Mesenchymal stem cell (in vitro differentiated cells and primary cell): ENCODE measurements at regions not wholly inside any gene's neighbourhood (a gene's known extent, or its start where the extent isn't known, plus 50 kb on each side); places are given as distances from the start of the nearest gene placed in this dataset.
A peak's percentile ranks its signal among the peaks of the same experiment; 100 is the strongest.
"Not testable (repeated sequence)": the region's sequence is repeated elsewhere in the genome, so short reads cannot be mapped to it uniquely, and the experiment has no call there.

Experiments used
- DNase-seq: peaks from one replicate; pipeline ENCODE4 v3.0.0-alpha.2; 2013
- H2AFZ ChIP-seq: one replicate; pipeline ENCODE4 v1.6.1; 2013; ENCODE audit warnings: low read depth, mild to moderate bottlenecking, control low read depth, inconsistent platforms, low read length, moderate library complexity
- H2AK5ac ChIP-seq: 2 replicates; pipeline ENCODE4 v1.6.1; 2013; ENCODE audit warnings: low read length, moderate library complexity, mild to moderate bottlenecking, inconsistent platforms; ENCODE audit not compliant: severe bottlenecking
- H2BK120ac ChIP-seq: one replicate; pipeline ENCODE4 v1.6.1; 2013; ENCODE audit warnings: low read depth, mild to moderate bottlenecking, inconsistent platforms, low read length, moderate library complexity
- H2BK12ac ChIP-seq, 2 experiments: one replicate each; pipeline ENCODE4 v1.6.1; 2013; ENCODE audit warnings: inconsistent platforms in 2 of 2, low read length in 2 of 2, mild to moderate bottlenecking in 2 of 2, moderate library complexity in 2 of 2, control low read depth in 1 of 2
- H2BK15ac ChIP-seq: one replicate; pipeline ENCODE4 v1.6.1; 2013; ENCODE audit warnings: mild to moderate bottlenecking, low read depth, inconsistent platforms; ENCODE audit not compliant: poor library complexity, severe bottlenecking
- H2BK5ac ChIP-seq: 2 replicates; pipeline ENCODE4 v1.6.1; 2013; ENCODE audit warnings: low read depth, mild to moderate bottlenecking, low read length, control low read depth, inconsistent platforms; ENCODE audit not compliant: poor library complexity, severe bottlenecking
- H3K14ac ChIP-seq, 2 experiments: one replicate each; pipeline ENCODE4 v1.6.1; 2013; ENCODE audit warnings: inconsistent platforms in 2 of 2, low read length in 2 of 2, control low read depth in 1 of 2, mild to moderate bottlenecking in 1 of 2, moderate library complexity in 1 of 2
- H3K18ac ChIP-seq, 2 experiments: one replicate each; pipeline ENCODE4 v1.6.1; 2013; ENCODE audit warnings: inconsistent platforms in 2 of 2, low read length in 2 of 2, control low read depth in 1 of 2, low read depth in 1 of 2, mild to moderate bottlenecking in 1 of 2
- H3K23ac ChIP-seq, 2 experiments: one replicate each; pipeline ENCODE4 v1.6.1; 2013; ENCODE audit warnings: inconsistent platforms in 2 of 2, low read length in 2 of 2, mild to moderate bottlenecking in 2 of 2, moderate library complexity in 2 of 2, control low read depth in 1 of 2
- H3K27ac ChIP-seq: 2 replicates; pipeline ENCODE4 v1.5.1; 2013; ENCODE audit warnings: mild to moderate bottlenecking, moderate library complexity, low read length, control low read depth, inconsistent platforms; ENCODE audit not compliant: poor library complexity, severe bottlenecking
- H3K27me3 ChIP-seq, 2 experiments: 2 replicates each; pipeline versions ENCODE4 v1.6.1 to v1.7.0; 2013; ENCODE audit warnings: low read length in 2 of 2, mild to moderate bottlenecking in 2 of 2, moderate library complexity in 2 of 2, control low read depth in 1 of 2, inconsistent platforms in 1 of 2; ENCODE audit not compliant: control insufficient read depth in 1 of 2, insufficient read depth in 1 of 2
- H3K36me3 ChIP-seq, 2 experiments: 2 replicates each; pipeline versions ENCODE4 v1.6.1 to v1.7.0; 2013; ENCODE audit warnings: low read length in 2 of 2, control low read depth in 1 of 2, inconsistent platforms in 1 of 2, low read depth in 1 of 2, mild to moderate bottlenecking in 1 of 2; ENCODE audit not compliant: insufficient read depth in 2 of 2, control insufficient read depth in 1 of 2
- H3K4ac ChIP-seq, 2 experiments: one replicate each; pipeline ENCODE4 v1.6.1; 2013; ENCODE audit warnings: inconsistent platforms in 2 of 2, low read length in 2 of 2, mild to moderate bottlenecking in 2 of 2, moderate library complexity in 2 of 2, control low read depth in 1 of 2, low read depth in 1 of 2
- H3K4me1 ChIP-seq: 2 replicates; pipeline ENCODE4 v1.6.1; 2013; ENCODE audit warnings: low read depth, low read length, control low read depth; ENCODE audit not compliant: control insufficient read depth, insufficient read depth
- H3K4me2 ChIP-seq: 2 replicates; pipeline ENCODE4 v1.6.1; 2013; ENCODE audit warnings: low read length, mild to moderate bottlenecking, inconsistent platforms; ENCODE audit not compliant: poor library complexity, severe bottlenecking
- H3K4me3 ChIP-seq, 2 experiments: 2 replicates each; pipeline versions ENCODE4 v1.5.1 to v1.7.0; 2013; ENCODE audit warnings: low read length in 2 of 2, mild to moderate bottlenecking in 2 of 2, control low read depth in 1 of 2, low read depth in 1 of 2; ENCODE audit not compliant: insufficient read depth in 1 of 2
- H3K79me1 ChIP-seq: replicated peaks from 2 replicates; pipeline ENCODE4 v1.6.1; 2013; ENCODE audit warnings: mild to moderate bottlenecking, control low read depth, low read length, inconsistent platforms; ENCODE audit not compliant: poor library complexity, severe bottlenecking
- H3K9ac ChIP-seq: 2 replicates; pipeline ENCODE4 v1.7.0; 2013; ENCODE audit warnings: mild to moderate bottlenecking, low read length, moderate library complexity
- H3K9me3 ChIP-seq: 2 replicates; pipeline ENCODE4 v1.7.0; 2013; ENCODE audit warnings: mild to moderate bottlenecking, low read length; ENCODE audit not compliant: control insufficient read depth
- H4K8ac ChIP-seq: one replicate; pipeline ENCODE4 v1.6.1; 2013; ENCODE audit warnings: inconsistent platforms, mild to moderate bottlenecking, low read length, moderate library complexity
- H4K91ac ChIP-seq: one replicate; pipeline ENCODE4 v1.6.1; 2013; ENCODE audit warnings: mild to moderate bottlenecking, low read length, inconsistent platforms
- WGBS: methylation state at CpG from one replicate; pipeline ENCODE4 v1.1.7; 2013; ENCODE audit warnings: mixed read lengths; 5-methylcytosine and 5-hydroxymethylcytosine counted together

DNA sequence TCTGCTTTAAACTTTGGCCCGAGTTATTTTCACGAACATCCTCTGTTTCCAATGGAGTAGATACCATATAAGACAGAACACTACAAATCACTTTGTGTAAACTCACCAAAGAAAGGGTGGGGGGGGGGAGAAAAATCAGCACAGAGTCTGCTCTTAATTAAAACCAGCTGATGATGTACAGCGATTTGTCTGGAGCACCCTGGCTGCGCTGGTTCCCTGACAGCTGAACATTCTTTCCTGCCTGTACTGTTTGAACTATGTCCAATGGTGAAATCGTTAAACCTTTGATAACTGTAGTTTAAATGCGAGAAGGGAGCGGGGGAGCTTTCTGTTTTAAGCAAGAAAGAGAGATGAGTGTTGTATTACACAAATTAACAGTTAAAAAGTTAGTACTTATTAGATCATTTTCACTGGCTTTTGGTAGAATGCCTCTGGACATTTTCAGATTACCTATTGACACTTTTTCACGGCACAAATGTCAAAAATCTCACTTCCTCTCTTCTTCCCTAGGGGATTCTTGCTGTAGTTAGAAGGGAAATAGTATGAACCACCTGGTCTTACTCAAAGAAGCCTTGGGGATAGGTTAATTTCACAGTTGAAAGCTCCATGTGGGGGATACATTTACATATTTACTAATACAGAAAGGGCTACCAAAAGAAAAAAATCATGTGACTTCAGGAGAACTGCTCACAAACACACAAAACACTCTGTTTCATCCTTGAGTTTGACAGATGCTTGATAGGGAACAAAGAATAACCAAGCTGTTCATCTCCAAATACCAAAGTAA lies 140.2 kb upstream of the RUNX1 start:
- H3K36me3 ChIP-seq = no peaks in the 10 kb centered on the region
- no peak overlapping the region for H3K27ac ChIP-seq
- no peaks in the 10 kb centered on the region for H3K79me1 ChIP-seq
- H3K27me3 ChIP-seq = no peaks in the 10 kb centered on the region
- peak; percentile 49 for DNase-seq
- peak overlapping the region; percentile 72 for H3K9ac ChIP-seq
- H2AK5ac ChIP-seq = no peak overlapping the region
- no peak overlapping the region for H4K91ac ChIP-seq
- H2BK12ac ChIP-seq = no peak overlapping the region
- no peak overlapping the region for H3K18ac ChIP-seq
- 52% methylated on average over 3 of the region's 8 CpGs for WGBS
- peak overlapping the region in 1 of 2 experiments; percentile 43 for H3K4me3 ChIP-seq
- H3K9me3 ChIP-seq = no peaks in the 10 kb centered on the region
- H3K23ac ChIP-seq = no peak overlapping the region
- H4K8ac ChIP-seq = no peak overlapping the region
- H2BK5ac ChIP-seq = no peak overlapping the region
- H3K4me2 ChIP-seq = no peak overlapping the region
- H2BK120ac ChIP-seq = no peak overlapping the region
- no peak overlapping the region for H2BK15ac ChIP-seq
- peaks cover 3% of the 10 kb centered on the region for H3K4me1 ChIP-seq
- H2AFZ ChIP-seq = no peak overlapping the region
- no peak overlapping the region for H3K14ac ChIP-seq
- H3K4ac ChIP-seq = no peak overlapping the region

DNA sequence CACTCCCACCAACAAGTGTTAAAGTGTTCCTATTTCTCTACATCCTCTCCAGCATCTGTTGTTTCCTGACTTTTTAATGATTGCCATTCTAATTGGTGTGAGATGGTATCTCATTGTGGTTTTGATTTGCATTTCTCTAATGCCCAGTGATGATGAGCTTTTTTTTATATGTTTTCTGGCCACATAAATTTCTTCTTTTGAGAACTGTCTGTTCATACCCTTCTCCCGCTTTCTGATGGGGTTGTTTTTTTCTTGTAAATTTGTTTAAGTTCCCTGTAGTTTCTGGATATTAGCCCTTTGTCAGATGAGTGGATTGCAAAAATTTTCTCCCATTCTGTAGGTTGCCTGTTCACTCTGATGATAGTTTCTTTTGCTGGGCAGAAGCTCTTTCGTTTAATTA lies 134.3 kb upstream of the RUNX1 start:
- not testable (repeated sequence) for DNase-seq, H4K8ac ChIP-seq, H3K4ac ChIP-seq, H4K91ac ChIP-seq, H3K14ac ChIP-seq, H2BK5ac ChIP-seq, H3K27ac ChIP-seq, H3K23ac ChIP-seq, H2BK12ac ChIP-seq, H3K79me1 ChIP-seq, H3K4me3 ChIP-seq, H2BK15ac ChIP-seq, H3K4me2 ChIP-seq, H3K18ac ChIP-seq, H3K4me1 ChIP-seq, H2AFZ ChIP-seq, H2AK5ac ChIP-seq, H3K9me3 ChIP-seq, H3K36me3 ChIP-seq, H3K27me3 ChIP-seq, H2BK120ac ChIP-seq, H3K9ac ChIP-seq
- 75% methylated on average over 2 of the region's 2 CpGs for WGBS

- Histone ChIP-seq H3K27ac (no peak overlapping the region), H2BK15ac (no peak overlapping the region), H4K91ac (no peak overlapping the region), H2AK5ac (no peak overlapping the region), H3K4me1 (no peaks in the 10 kb centered on the region), H4K8ac (peak overlapping the region; percentile 39), H3K9me3 (peaks cover 1% of the 10 kb centered on the region), H3K23ac (no peak overlapping the region), H2BK5ac (no peak overlapping the region), H3K14ac (no peak overlapping the region), H3K36me3 (no peaks in the 10 kb centered on the region), H3K9ac (no peak overlapping the region), H3K4ac (no peak overlapping the region), H3K4me2 (no peak overlapping the region), H3K18ac (no peak overlapping the region), H2BK120ac (no peak overlapping the region), H3K79me1 (no peaks in the 10 kb centered on the region), H3K27me3 (no peaks in the 10 kb centered on the region), H2BK12ac (no peak overlapping the region), H3K4me3 (no peak overlapping the region), H2AFZ (no peak overlapping the region)
- WGBS = no CpG with 5 or more reads among the region's 1 CpG
- peak; percentile 57 for DNase-seq
These were observed 131.0 kb upstream of the RUNX1 start for GRCh38 chr21:35179990-35180540.

DNA sequence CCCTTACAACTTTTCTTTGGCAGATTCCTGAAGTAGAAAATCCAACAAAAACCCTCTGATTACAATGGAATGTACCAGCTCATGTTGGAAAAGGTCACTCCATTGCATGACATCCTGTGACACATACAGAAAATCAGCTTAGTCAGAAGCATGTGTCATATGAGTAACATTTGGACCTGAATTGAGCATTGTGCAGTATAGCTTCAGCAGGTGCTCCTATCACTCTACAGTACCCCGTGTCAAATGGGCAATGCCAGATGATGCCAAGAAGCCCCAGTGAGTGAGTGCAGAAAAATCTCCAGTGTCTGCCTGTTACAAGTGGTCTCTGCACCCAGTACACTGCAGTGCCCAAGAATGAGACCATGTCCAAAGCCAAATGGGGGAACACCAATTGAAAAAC lies 129.7 kb upstream of the RUNX1 start:
- no peak overlapping the region for H3K4me3 ChIP-seq

More for the DNA sequence above, 129.7 kb upstream of the RUNX1 start:
- no peak overlapping the region for H3K4me2 ChIP-seq
- no peak overlapping the region for H3K4ac ChIP-seq
- no peaks in the 10 kb centered on the region for H3K4me1 ChIP-seq
- H3K14ac ChIP-seq = no peak overlapping the region
- H3K9ac ChIP-seq = no peak overlapping the region
- no peak overlapping the region for H2BK5ac ChIP-seq
- no peak overlapping the region for H2AK5ac ChIP-seq
- WGBS = 49% methylated on average over 1 of the region's 1 CpG
- no peak overlapping the region for H2BK120ac ChIP-seq
- H3K36me3 ChIP-seq = no peaks in the 10 kb centered on the region
- DNase-seq = peak; percentile 37
- no peak overlapping the region for H2BK12ac ChIP-seq
- no peak overlapping the region for H3K27ac ChIP-seq
- no peak overlapping the region for H3K23ac ChIP-seq
- peaks cover 3% of the 10 kb centered on the region for H3K9me3 ChIP-seq
- no peak overlapping the region for H2BK15ac ChIP-seq
- H3K27me3 ChIP-seq = no peaks in the 10 kb centered on the region
- no peak overlapping the region for H4K8ac ChIP-seq
- no peak overlapping the region for H2AFZ ChIP-seq
- no peak overlapping the region for H4K91ac ChIP-seq
- peak overlapping the region in 1 of 2 experiments; percentile 37 for H3K18ac ChIP-seq
- no peaks in the 10 kb centered on the region for H3K79me1 ChIP-seq
